GM12878 (cell line): ENCODE measurements at regions not wholly inside any gene's neighbourhood (a gene's known extent, or its start where the extent isn't known, plus 50 kb on each side); places are given as distances from the start of the nearest gene placed in this dataset.

Experiments
- ATAC-seq: fragments of 200-7000 bp; cut with Tn5 transposase; 3 replicates; pipeline ENCODE4 v1.9.1; 2020; ENCODE audit warnings: mild to moderate bottlenecking, moderate library complexity
- BruUV-seq: library from RNA; stranded (reverse); fragments of 400-500 nt; replicated peaks from 2 replicates; lab custom pipeline; 2021; lab: Mats Ljungman, UMichigan
- CTCF ChIA-PET: fragments of 300-600 bp; sonication (Branson Sonifier 250); formaldehyde crosslinking; extraction: SDS; loops from one replicate; lab custom pipeline; 2021; ENCODE audit warnings: inconsistent platforms; lab: Yijun Ruan, JAX
- POLR2A ChIA-PET: fragments of 350-600 bp; formaldehyde crosslinking; extraction: SDS; loops from one replicate; lab custom pipeline; 2021; ENCODE audit warnings: inconsistent platforms; lab: Charles Lee
- RAD21 ChIA-PET: fragments of 300-600 bp; sonication (Branson Sonifier 250); formaldehyde crosslinking; loops from one replicate; lab custom pipeline; 2023; ENCODE audit warnings: antibody characterized with exemption; ENCODE audit not compliant: unreplicated experiment; lab: Charles Lee
- SMC1A ChIA-PET: fragments of 300-600 bp; sonication (Branson Sonifier 250); formaldehyde crosslinking; loops from one replicate; lab custom pipeline; 2023; ENCODE audit not compliant: unreplicated experiment, uncharacterized antibody; lab: Charles Lee
- DNase-seq: peaks from one replicate; pipeline ENCODE4 v3.0.0-alpha.2; 2011; ENCODE audit warnings: low read depth, low spot score
- FAIRE-seq: peaks from 3 replicates; lab custom pipeline; 2011; peaks lifted over from hg19 to GRCh38; lab: Jason Lieb, UNC
- H2AFZ ChIP-seq: 2 replicates; pipeline ENCODE4 v1.6.0; 2011; ENCODE audit warnings: low read depth, low read length, control low read depth; ENCODE audit not compliant: control insufficient read depth
- H3K27ac ChIP-seq: 2 replicates; pipeline ENCODE4 v1.5.1; 2011; ENCODE audit warnings: control low read depth; ENCODE audit not compliant: control insufficient read depth, insufficient read depth
- H3K27me3 ChIP-seq, 2 experiments: replicated peaks in 1 of 2; 2 replicates each; pipeline versions ENCODE4 v1.6.0 to v1.6.1; 2011; ENCODE audit warnings: low read length in 1 of 2; ENCODE audit not compliant: control insufficient read depth in 2 of 2, insufficient read depth in 2 of 2
- H3K36me3 ChIP-seq, 2 experiments: 2 replicates each; pipeline ENCODE4 v1.5.1; 2011; ENCODE audit warnings: low read length in 1 of 2; ENCODE audit not compliant: control insufficient read depth in 2 of 2, insufficient read depth in 2 of 2
- H3K4me1 ChIP-seq: 2 replicates; pipeline ENCODE4 v1.6.1; 2011; ENCODE audit warnings: mild to moderate bottlenecking, low read length, moderate library complexity, mixed read lengths; ENCODE audit not compliant: control insufficient read depth, insufficient read depth
- H3K4me2 ChIP-seq: 2 replicates; pipeline ENCODE4 v1.6.0; 2011; ENCODE audit warnings: control low read depth; ENCODE audit not compliant: control insufficient read depth, insufficient read depth
- H3K4me3 ChIP-seq: fragments of 200-600 bp; sonication (generic); 2 replicates; pipeline ENCODE4 v1.5.1; 2016
- H3K79me2 ChIP-seq: 2 replicates; pipeline ENCODE4 v1.6.0; 2011; ENCODE audit warnings: low read length; ENCODE audit not compliant: control insufficient read depth, insufficient read depth
- H3K9ac ChIP-seq: 2 replicates; pipeline ENCODE4 v1.8.0; 2011; ENCODE audit warnings: low read length, control low read depth, mixed read lengths; ENCODE audit not compliant: control insufficient read depth, insufficient read depth
- H3K9me3 ChIP-seq: replicated peaks from 3 replicates; pipeline ENCODE4 v1.5.1; 2011; ENCODE audit warnings: mild to moderate bottlenecking, low read length; ENCODE audit not compliant: control insufficient read depth, insufficient read depth
- H4K20me1 ChIP-seq: 2 replicates; pipeline ENCODE4 v1.6.0; 2011; ENCODE audit not compliant: control insufficient read depth, insufficient read depth
- CBX3 ChIP-seq: fragments of 200-600 bp; sonication (generic); IDR thresholded peaks from 2 replicates; pipeline ENCODE4 v1.6.1; 2016; ENCODE audit warnings: low read depth, borderline replicate concordance
- CEBPB ChIP-seq, 2 experiments: fragments of 150-350 bp in 1 of 2; IDR thresholded peaks; 2 replicates each; pipeline ENCODE4 v1.6.1; 2012 to 2014; ENCODE audit warnings: low read depth in 2 of 2, low read length in 2 of 2, borderline replicate concordance in 1 of 2, inconsistent platforms in 1 of 2
- MTA3 ChIP-seq: IDR thresholded peaks from 2 replicates; pipeline ENCODE4 v1.6.1; 2012; ENCODE audit warnings: low read length, inconsistent platforms, borderline replicate concordance
- RUNX3 ChIP-seq: IDR thresholded peaks from 2 replicates; pipeline ENCODE4 v1.6.1; 2012; ENCODE audit warnings: low read length, inconsistent platforms
- TCF7 ChIP-seq: IDR thresholded peaks from 2 replicates; pipeline ENCODE4 v1.6.1; 2014; ENCODE audit warnings: antibody characterized with exemption, borderline replicate concordance
- ZZZ3 ChIP-seq: IDR thresholded peaks from 2 replicates; pipeline ENCODE4 v1.6.1; 2011; ENCODE audit warnings: low read depth; ENCODE audit not compliant: control insufficient read depth, insufficient read length
- WGBS: methylation state at CpG from one replicate; pipeline ENCODE4 v1.1.6; 2016; ENCODE audit warnings: low lambda C conversion rate; ENCODE audit not compliant: insufficient replicate concordance, insufficient coverage; ENCODE audit errors: missing lambda C conversion rate; 5-methylcytosine and 5-hydroxymethylcytosine counted together
- in situ Hi-C: fragments of 300-500 bp; cut with MboI; formaldehyde crosslinking; loops from 9 replicates; pipeline ENCODE4 v1.14.3; 2018; ENCODE audit warnings: mixed read lengths
- intact Hi-C: fragments of 100-400 bp; cut with micrococcal nuclease; formaldehyde crosslinking; loops from one replicate; pipeline ENCODE4 v1.14.2; 2022; ENCODE audit not compliant: unreplicated experiment
- TF ChIP-seq, protein P1 (sequence below): fragments of 450-650 bp; IDR thresholded peaks from 2 replicates; pipeline ENCODE4 v1.6.1; 2018; ENCODE audit warnings: borderline replicate concordance, mild to moderate bottlenecking; ENCODE audit not compliant: partially characterized antibody

DNA sequence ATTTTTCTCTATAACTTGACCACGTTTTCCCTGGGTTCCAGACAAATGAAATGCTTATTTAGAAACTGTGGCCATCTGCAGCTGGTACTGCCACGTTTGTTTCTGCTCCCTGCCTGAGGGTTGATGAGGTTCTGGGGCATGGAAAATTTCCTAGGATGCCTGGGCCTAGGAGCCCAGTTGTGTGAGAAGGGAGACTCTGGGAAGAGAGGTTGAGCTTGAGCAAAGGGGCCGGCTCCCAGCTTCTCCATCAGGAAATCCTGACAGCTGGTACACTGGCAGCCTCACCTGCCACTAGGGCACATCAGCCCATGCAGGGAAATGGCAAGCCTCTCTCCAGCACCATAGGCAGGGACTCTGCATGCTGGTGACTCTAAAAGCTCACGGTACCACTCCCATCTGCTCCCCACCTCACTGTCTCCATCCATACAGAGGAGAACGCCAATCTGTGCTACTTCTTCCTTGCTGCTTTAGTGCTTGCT, 165.4 kb upstream of the PPP2R3A start:
- TF ChIP-seq ZZZ3 = no peak
- no peak for TF ChIP-seq CBX3
- TF ChIP-seq RUNX3 = no peak
- no peak for TF ChIP-seq CEBPB (IDR thresholded peaks at IDR 0.05; ENCODE audit: borderline replicate concordance in 1 of 2, low read depth in 2 of 2, low read length in 2 of 2)
- TF ChIP-seq, protein P1, sequence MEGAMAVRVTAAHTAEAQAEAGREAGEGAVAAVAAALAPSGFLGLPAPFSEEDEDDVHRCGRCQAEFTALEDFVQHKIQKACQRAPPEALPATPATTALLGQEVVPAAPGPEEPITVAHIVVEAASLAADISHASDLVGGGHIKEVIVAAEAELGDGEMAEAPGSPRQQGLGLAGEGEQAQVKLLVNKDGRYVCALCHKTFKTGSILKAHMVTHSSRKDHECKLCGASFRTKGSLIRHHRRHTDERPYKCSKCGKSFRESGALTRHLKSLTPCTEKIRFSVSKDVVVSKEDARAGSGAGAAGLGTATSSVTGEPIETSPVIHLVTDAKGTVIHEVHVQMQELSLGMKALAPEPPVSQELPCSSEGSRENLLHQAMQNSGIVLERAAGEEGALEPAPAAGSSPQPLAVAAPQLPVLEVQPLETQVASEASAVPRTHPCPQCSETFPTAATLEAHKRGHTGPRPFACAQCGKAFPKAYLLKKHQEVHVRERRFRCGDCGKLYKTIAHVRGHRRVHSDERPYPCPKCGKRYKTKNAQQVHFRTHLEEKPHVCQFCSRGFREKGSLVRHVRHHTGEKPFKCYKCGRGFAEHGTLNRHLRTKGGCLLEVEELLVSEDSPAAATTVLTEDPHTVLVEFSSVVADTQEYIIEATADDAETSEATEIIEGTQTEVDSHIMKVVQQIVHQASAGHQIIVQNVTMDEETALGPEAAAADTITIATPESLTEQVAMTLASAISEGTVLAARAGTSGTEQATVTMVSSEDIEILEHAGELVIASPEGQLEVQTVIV = no peak
- no peak for TF ChIP-seq TCF7
- TF ChIP-seq MTA3 = no peak
- H2AFZ ChIP-seq = no peak overlapping the region
- in situ Hi-C loops (no loop called here), intact Hi-C loops (no loop called here)
- H3K79me2 ChIP-seq = no peaks in the 10 kb centered on the region
- no peak for DNase-seq
- no peaks in the 10 kb centered on the region for H3K4me1 ChIP-seq
- POLR2A ChIA-PET = no interaction called here
- H3K9ac ChIP-seq = no peak overlapping the region
- no peaks in the 10 kb centered on the region for H4K20me1 ChIP-seq
- CTCF ChIA-PET = no interaction called here
- H3K36me3 ChIP-seq = no peaks in the 10 kb centered on the region
- H3K4me3 ChIP-seq = no peak overlapping the region
- RAD21 ChIA-PET = no interaction called here
- BruUV-seq = no TSS peak
- 16% methylated on average over 5 of the region's 5 CpGs for WGBS
- no peak overlapping the region for H3K4me2 ChIP-seq
- no peak for FAIRE-seq
- ATAC-seq = no peak
- H3K27ac ChIP-seq = no peak overlapping the region
- no peaks in the 10 kb centered on the region for H3K27me3 ChIP-seq
- SMC1A ChIA-PET = no interaction called here
- no peaks in the 10 kb centered on the region for H3K9me3 ChIP-seq
